ENCODE measurements at regions not wholly inside any gene's neighbourhood (a gene's known extent, or its start where the extent isn't known, plus 50 kb on each side); places are given as distances from the start of the nearest gene placed in this dataset.

DNA sequence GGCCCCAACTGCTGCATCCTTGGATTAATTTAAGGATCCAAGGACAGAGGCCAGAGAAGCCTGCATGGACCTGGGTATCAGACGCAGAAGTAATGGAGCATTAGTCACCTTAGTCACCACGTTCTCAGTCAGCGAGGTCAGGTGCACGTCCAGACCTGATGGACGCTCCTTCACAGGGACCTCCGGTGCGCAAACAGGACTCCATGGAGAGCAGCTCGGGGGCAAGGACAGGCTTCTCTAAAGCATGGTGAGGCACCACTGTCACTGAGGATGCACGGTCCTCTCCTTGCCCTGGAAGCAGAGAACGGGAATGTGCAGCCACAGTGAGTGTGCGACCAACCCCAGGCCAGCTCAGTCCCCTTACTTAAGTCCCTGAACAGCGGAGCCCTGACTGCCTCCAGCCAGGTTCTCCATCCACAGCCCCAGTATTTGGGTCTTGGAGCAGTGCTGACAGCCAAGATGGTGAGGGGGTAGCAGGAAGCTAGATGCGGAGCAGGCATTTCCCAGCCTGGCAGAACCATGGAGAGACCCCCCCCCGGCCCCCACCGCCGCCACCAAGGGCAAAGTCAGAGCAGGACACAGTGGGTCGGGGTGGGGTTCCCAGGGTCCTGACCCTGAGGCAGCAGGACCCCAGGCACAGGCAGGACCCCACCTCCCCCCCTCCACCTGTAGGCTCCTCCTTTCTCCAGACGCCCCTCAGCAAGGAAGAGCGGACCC is 253.4 kb upstream of the SFSWAP start:
- Histone ChIP-seq H3K9me3 (ENCODE audit: low read depth) (no peaks in the 10 kb centered on the region), H3K36me3 (replicated peaks; ENCODE audit: insufficient read depth, low read depth) (no peaks in the 10 kb centered on the region), H3K9me2 (replicated peaks; ENCODE audit: insufficient read depth) (no peaks in the 10 kb centered on the region), H3K4me3 (no peak overlapping the region), H2AFZ (no peak overlapping the region), H4K20me1 (ENCODE audit: insufficient read depth, poor library complexity, severe bottlenecking) (no peaks in the 10 kb centered on the region), H3K4me2 (no peak overlapping the region), H3K27me3 (peaks cover 17% of the 10 kb centered on the region), H3K79me2 (no peaks in the 10 kb centered on the region), H3K27ac (no peak overlapping the region), H3K4me1 (ENCODE audit: insufficient read depth) (no peaks in the 10 kb centered on the region)
- no peak for DNase-seq (ENCODE audit: low spot score)
- TF ChIP-seq EZH2 (IDR thresholded peaks at IDR 0.05; ENCODE audit: borderline replicate concordance) (no peak), EZH2phosphoT487 (IDR thresholded peaks at IDR 0.05; ENCODE audit: low read depth, severe bottlenecking, unreplicated experiment) (no peak)
- TF ChIP-seq, protein P1, sequence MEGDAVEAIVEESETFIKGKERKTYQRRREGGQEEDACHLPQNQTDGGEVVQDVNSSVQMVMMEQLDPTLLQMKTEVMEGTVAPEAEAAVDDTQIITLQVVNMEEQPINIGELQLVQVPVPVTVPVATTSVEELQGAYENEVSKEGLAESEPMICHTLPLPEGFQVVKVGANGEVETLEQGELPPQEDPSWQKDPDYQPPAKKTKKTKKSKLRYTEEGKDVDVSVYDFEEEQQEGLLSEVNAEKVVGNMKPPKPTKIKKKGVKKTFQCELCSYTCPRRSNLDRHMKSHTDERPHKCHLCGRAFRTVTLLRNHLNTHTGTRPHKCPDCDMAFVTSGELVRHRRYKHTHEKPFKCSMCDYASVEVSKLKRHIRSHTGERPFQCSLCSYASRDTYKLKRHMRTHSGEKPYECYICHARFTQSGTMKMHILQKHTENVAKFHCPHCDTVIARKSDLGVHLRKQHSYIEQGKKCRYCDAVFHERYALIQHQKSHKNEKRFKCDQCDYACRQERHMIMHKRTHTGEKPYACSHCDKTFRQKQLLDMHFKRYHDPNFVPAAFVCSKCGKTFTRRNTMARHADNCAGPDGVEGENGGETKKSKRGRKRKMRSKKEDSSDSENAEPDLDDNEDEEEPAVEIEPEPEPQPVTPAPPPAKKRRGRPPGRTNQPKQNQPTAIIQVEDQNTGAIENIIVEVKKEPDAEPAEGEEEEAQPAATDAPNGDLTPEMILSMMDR (IDR thresholded peaks at IDR 0.05; ENCODE audit: poor library complexity), result no peak
- WGBS (ENCODE audit: low lambda C conversion rate, missing lambda C conversion rate), result 93% methylated on average over 15 of the region's 19 CpGs

DNA sequence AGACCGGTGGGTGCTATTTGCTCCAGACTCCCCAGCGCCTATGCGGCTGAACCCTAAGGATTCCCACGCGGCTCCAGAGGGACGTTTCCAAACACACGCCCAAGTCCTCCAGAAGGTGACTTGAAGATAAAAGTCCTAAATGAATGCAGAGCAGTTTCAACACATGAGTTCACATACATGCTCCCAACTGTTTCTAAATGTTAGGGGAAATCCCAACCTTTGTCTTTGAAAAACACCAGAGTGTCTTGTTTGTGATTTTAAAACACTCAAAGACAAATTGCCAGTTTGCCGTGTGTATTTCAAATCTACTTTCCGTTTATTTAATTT is 252.9 kb upstream of the SFSWAP start:
- no peak overlapping the region for H3K4me2 ChIP-seq
- TF ChIP-seq, protein P1 (IDR thresholded peaks at IDR 0.05; ENCODE audit: poor library complexity), result no peak
- TF ChIP-seq EZH2phosphoT487 (IDR thresholded peaks at IDR 0.05; ENCODE audit: low read depth, severe bottlenecking, unreplicated experiment) (no peak), EZH2 (IDR thresholded peaks at IDR 0.05; ENCODE audit: borderline replicate concordance) (no peak)
- WGBS (ENCODE audit: low lambda C conversion rate, missing lambda C conversion rate), result 85% methylated on average over 9 of the region's 9 CpGs
- DNase-seq (ENCODE audit: low spot score), result no peak
- H2AFZ ChIP-seq, result no peak overlapping the region
- no peak overlapping the region for H3K27ac ChIP-seq
- no peak overlapping the region for H3K4me3 ChIP-seq
- H3K27me3 ChIP-seq, result peaks cover 17% of the 10 kb centered on the region
- no peaks in the 10 kb centered on the region for H4K20me1 ChIP-seq (ENCODE audit: insufficient read depth, poor library complexity, severe bottlenecking)
- no peaks in the 10 kb centered on the region for H3K9me3 ChIP-seq (ENCODE audit: low read depth)
- H3K9me2 ChIP-seq (replicated peaks; ENCODE audit: insufficient read depth), result no peaks in the 10 kb centered on the region
- H3K79me2 ChIP-seq, result no peaks in the 10 kb centered on the region
- no peaks in the 10 kb centered on the region for H3K36me3 ChIP-seq (replicated peaks; ENCODE audit: insufficient read depth, low read depth)
- no peaks in the 10 kb centered on the region for H3K4me1 ChIP-seq (ENCODE audit: insufficient read depth)

DNA sequence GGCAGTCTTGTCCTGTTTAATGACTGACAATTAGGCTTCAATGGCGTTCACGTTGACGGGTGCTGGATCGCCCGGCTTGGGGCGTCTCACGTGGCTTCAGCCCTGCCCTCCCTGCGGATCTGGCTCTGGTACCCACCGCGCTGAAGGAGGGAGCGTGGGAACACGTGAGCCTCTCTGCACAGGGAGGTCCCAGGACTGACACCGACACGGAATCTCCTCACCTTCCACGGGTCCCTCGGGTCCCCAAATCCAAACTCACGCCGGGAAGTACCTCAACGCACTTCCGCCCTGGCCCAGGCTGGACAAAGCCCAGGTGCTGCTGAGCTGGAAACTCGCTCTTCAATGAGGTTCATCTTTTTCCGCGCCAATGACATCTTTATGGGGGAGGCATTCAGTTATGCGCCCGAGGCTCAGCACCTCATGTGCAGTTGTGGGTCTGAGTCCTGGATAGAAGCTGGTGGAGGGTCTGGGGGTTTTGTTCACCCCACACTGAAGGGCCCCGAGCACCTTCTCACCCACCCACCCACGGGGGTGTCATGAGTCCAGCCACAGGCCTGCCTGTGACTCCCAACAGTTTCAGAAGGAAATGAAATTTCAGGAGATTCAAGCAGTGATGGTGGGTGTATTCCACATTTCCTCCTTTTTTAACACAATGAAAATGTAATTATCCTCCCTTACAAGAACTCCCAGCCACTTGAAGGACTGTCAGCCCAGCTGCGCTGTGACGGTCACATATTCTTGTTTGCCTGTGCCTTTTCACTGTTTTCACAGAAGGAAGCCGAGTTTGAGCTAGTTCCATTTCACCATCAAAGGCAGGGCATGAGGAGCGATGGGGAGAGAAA is 251.7 kb upstream of the SFSWAP start:
- Histone ChIP-seq H3K9me2 (replicated peaks; ENCODE audit: insufficient read depth) (no peaks in the 10 kb centered on the region), H3K27me3 (peaks cover 17% of the 10 kb centered on the region), H3K27ac (no peak overlapping the region), H3K36me3 (replicated peaks; ENCODE audit: insufficient read depth, low read depth) (no peaks in the 10 kb centered on the region), H3K4me3 (no peak overlapping the region), H4K20me1 (ENCODE audit: insufficient read depth, poor library complexity, severe bottlenecking) (no peaks in the 10 kb centered on the region), H2AFZ (no peak overlapping the region), H3K4me1 (ENCODE audit: insufficient read depth) (no peaks in the 10 kb centered on the region), H3K9me3 (ENCODE audit: low read depth) (no peaks in the 10 kb centered on the region), H3K4me2 (no peak overlapping the region), H3K79me2 (no peaks in the 10 kb centered on the region)
- no peak for DNase-seq (ENCODE audit: low spot score)
- no peak for TF ChIP-seq EZH2 (IDR thresholded peaks at IDR 0.05; ENCODE audit: borderline replicate concordance)
- TF ChIP-seq, protein P1 (IDR thresholded peaks at IDR 0.05; ENCODE audit: poor library complexity), result no peak
- no peak for TF ChIP-seq EZH2phosphoT487 (IDR thresholded peaks at IDR 0.05; ENCODE audit: low read depth, severe bottlenecking, unreplicated experiment)
- 88% methylated on average over 31 of the region's 31 CpGs for WGBS (ENCODE audit: low lambda C conversion rate, missing lambda C conversion rate)
